ENCODE measurements at regions not wholly inside any gene's neighbourhood (a gene's known extent, or its start where the extent isn't known, plus 50 kb on each side); places are given as distances from the start of the nearest gene placed in this dataset.

GRCh38 chr13:89816404-89816803, 1531.1 kb upstream of the MIR17HG start:
- H3K4me1 ChIP-seq (ENCODE audit: control insufficient read depth in 1 of 2, insufficient read depth in 2 of 2, low read length in 2 of 2): no peaks in the 10 kb centered on the region
- intact Hi-C loops (cut with micrococcal nuclease): no loop called here
- no peak overlapping the region for H3K9ac ChIP-seq (ENCODE audit: low read length)
- POLR2A ChIA-PET: no interaction called here
- H3K79me2 ChIP-seq (ENCODE audit: insufficient read depth, low read length): no peaks in the 10 kb centered on the region
- no peak for DNase-seq (ENCODE audit: low read depth, low spot score)
- no peak overlapping the region for H3K27ac ChIP-seq (ENCODE audit: low read depth, low read length)
- H3K36me3 ChIP-seq (ENCODE audit: control insufficient read depth in 1 of 2, insufficient read depth in 2 of 2, low read length in 2 of 2): no peaks in the 10 kb centered on the region; a peak in 1 of 4 replicates
- H3K9me2 ChIP-seq (ENCODE audit: insufficient read depth): no peaks in the 10 kb centered on the region
- ATAC-seq: no peak
- RAD21 ChIA-PET (ENCODE audit: low non-redundant PET in 1 of 2, low total read pairs in 2 of 2, uncharacterized antibody in 2 of 2, unreplicated experiment in 2 of 2): no interaction called here
- no TSS peak for BruUV-seq (replicated peaks)
- no peaks in the 10 kb centered on the region for H3K9me3 ChIP-seq (ENCODE audit: control insufficient read depth in 1 of 2, insufficient read depth in 1 of 2, low read depth in 1 of 2, low read length in 2 of 2)
- TF ChIP-seq RAD21 (IDR thresholded peaks at IDR 0.05; ENCODE audit: low read depth) (no peak), ZFX (IDR thresholded peaks at IDR 0.05) (no peak), EZH2 (IDR thresholded peaks at IDR 0.05) (no peak), CBX3 (IDR thresholded peaks at IDR 0.05; ENCODE audit: low read depth) (no peak), ATF3 (IDR thresholded peaks at IDR 0.05) (no peak), SP1 (IDR thresholded peaks at IDR 0.05; ENCODE audit: low read depth) (no peak), TCF7L2 (IDR thresholded peaks at IDR 0.05; ENCODE audit: borderline replicate concordance, extremely low read depth, insufficient read depth, insufficient read length) (no peak), YY1 (IDR thresholded peaks at IDR 0.05; ENCODE audit: extremely low read depth, insufficient replicate concordance, low read depth, low read length) (no peak), POLR2A (IDR thresholded peaks at IDR 0.05; ENCODE audit: borderline replicate concordance, extremely low read depth, insufficient read depth, insufficient read length) (no peak), FOSL1 (IDR thresholded peaks at IDR 0.05; ENCODE audit: low read depth) (no peak), POLR2AphosphoS5 (IDR thresholded peaks at IDR 0.05; ENCODE audit: low read depth, low read length) (no peak), ZNF274 (IDR thresholded peaks at IDR 0.05; ENCODE audit: low read depth, low read length) (no peak), ZBTB33 (IDR thresholded peaks at IDR 0.05; ENCODE audit: extremely low read depth, insufficient replicate concordance, low read length) (no peak)
- CTCF ChIA-PET: no interaction called here
- H4K20me1 ChIP-seq (ENCODE audit: insufficient read depth): no peaks in the 10 kb centered on the region
- no peak overlapping the region for H3K4me3 ChIP-seq (replicated peaks in 1 of 2; ENCODE audit: low read depth in 1 of 2, low read length in 2 of 2)
- H3K4me2 ChIP-seq (ENCODE audit: low read length): no peak overlapping the region
- no peak overlapping the region for H2AFZ ChIP-seq (ENCODE audit: low read depth, low read length, poor library complexity, severe bottlenecking)
- no peaks in the 10 kb centered on the region for H3K27me3 ChIP-seq (ENCODE audit: insufficient read depth, low read length)

All from HCT116 (cell line).